Activated T-cell treated with anti-CD3 and anti-CD28 coated beads, Interleukin-2, amount 50 U/mL, for 48 hours (primary cell): ENCODE measurements at regions not wholly inside any gene's neighbourhood (a gene's known extent, or its start where the extent isn't known, plus 50 kb on each side); places are given as distances from the start of the nearest gene placed in this dataset.

Experiments used
- DNase-seq, 2 experiments: peaks; one replicate each; pipeline ENCODE4 v3.0.0-alpha.2; 2020

- no peak for DNase-seq
Measured at GRCh38 chr2:239905884-239906654, 119.1 kb downstream of the NDUFA10 start.

GRCh38 chr2:239905306-239905705 is 119.8 kb downstream of the NDUFA10 start:
- no peak for DNase-seq

- no peak for DNase-seq
Measured at GRCh38 chr2:239904496-239904895, 120.6 kb downstream of the NDUFA10 start.

- no peak for DNase-seq
Measured at GRCh38 chr2:239903803-239904202, 121.3 kb downstream of the NDUFA10 start.

- DNase-seq = no peak
Measured at GRCh38 chr2:239903210-239903609, 121.9 kb downstream of the NDUFA10 start.

- no peak for DNase-seq
Measured at GRCh38 chr2:239902749-239903201, 122.4 kb downstream of the NDUFA10 start.

GRCh38 chr2:239898292-239898925 is 126.7 kb downstream of the NDUFA10 start:
- DNase-seq = no peak

- no peak for DNase-seq
Measured at GRCh38 chr2:239897596-239898235, 127.4 kb downstream of the NDUFA10 start.

- DNase-seq = no peak
Measured at GRCh38 chr2:239896075-239896474, 129.1 kb downstream of the NDUFA10 start.

- DNase-seq = no peak
Measured at GRCh38 chr2:239895669-239896068, 129.5 kb downstream of the NDUFA10 start.

GRCh38 chr2:239895116-239895515 is 130.0 kb downstream of the NDUFA10 start:
- no peak for DNase-seq

- no peak for DNase-seq
Measured at GRCh38 chr2:239894276-239894675, 130.9 kb downstream of the NDUFA10 start.

- DNase-seq = no peak
Measured at GRCh38 chr2:239893236-239893515, 132.0 kb downstream of the NDUFA10 start.

- no peak for DNase-seq
Measured at GRCh38 chr2:239892441-239893235, 132.5 kb downstream of the NDUFA10 start.

GRCh38 chr2:239891698-239892097 is 133.4 kb downstream of the NDUFA10 start:
- no peak for DNase-seq

- DNase-seq = no peak
Measured at GRCh38 chr2:239890206-239890746, 134.9 kb downstream of the NDUFA10 start.

- DNase-seq = no peak
Measured at GRCh38 chr2:239889641-239890121, 135.5 kb downstream of the NDUFA10 start.

- no peak for DNase-seq
Measured at GRCh38 chr2:239887604-239888003, 137.5 kb downstream of the NDUFA10 start.

- no peak for DNase-seq
Measured at GRCh38 chr2:239886781-239887180, 138.4 kb downstream of the NDUFA10 start.

GRCh38 chr2:239884875-239885274 is 140.3 kb downstream of the NDUFA10 start:
- DNase-seq = no peak

GRCh38 chr2:239884051-239884405 is 141.1 kb downstream of the NDUFA10 start:
- DNase-seq = no peak

GRCh38 chr2:239883326-239884050 is 141.7 kb downstream of the NDUFA10 start:
- no peak for DNase-seq
